ENCODE measurements at regions not wholly inside any gene's neighbourhood (a gene's known extent, or its start where the extent isn't known, plus 50 kb on each side); places are given as distances from the start of the nearest gene placed in this dataset.
A peak's percentile ranks its signal among the peaks of the same experiment; 100 is the strongest.

- no peak for DNase-seq
Measured at GRCh38 chr12:29053567-29053966, 95.5 kb upstream of the FAR2 start.

- DNase-seq: no peak
Measured at GRCh38 chr12:29054858-29055663, 94.0 kb upstream of the FAR2 start.

GRCh38 chr12:29066011-29066588 lies 83.0 kb upstream of the FAR2 start:
- peak; percentile 73 for DNase-seq

GRCh38 chr12:29067430-29067829 lies 81.6 kb upstream of the FAR2 start:
- no peak for DNase-seq

DNA sequence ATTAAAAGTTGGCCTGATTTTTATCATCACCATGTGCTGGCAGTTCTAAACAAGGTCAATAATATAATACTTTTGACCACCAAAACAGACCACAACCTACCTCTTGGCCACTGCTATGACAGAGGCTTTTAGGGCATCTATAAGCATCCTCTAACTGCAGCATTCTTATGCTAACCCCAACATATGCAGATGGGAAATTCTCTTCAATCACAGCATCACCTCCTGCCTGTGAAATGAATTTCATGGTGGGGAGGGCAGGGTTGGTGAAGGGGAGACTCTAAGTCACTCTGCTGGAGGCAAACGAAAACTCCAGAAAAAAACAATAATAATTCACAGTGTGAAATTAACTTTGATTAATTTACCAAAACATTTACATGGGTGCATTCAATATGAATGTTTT lies 78.8 kb upstream of the FAR2 start:
- DNase-seq: no peak

GRCh38 chr12:29071099-29071498 lies 78.0 kb upstream of the FAR2 start:
- DNase-seq: no peak

GRCh38 chr12:29072631-29073030 lies 76.4 kb upstream of the FAR2 start:
- peak; percentile 44 for DNase-seq

GRCh38 chr12:29073631-29074239 lies 75.3 kb upstream of the FAR2 start:
- peak; percentile 57 for DNase-seq

DNA sequence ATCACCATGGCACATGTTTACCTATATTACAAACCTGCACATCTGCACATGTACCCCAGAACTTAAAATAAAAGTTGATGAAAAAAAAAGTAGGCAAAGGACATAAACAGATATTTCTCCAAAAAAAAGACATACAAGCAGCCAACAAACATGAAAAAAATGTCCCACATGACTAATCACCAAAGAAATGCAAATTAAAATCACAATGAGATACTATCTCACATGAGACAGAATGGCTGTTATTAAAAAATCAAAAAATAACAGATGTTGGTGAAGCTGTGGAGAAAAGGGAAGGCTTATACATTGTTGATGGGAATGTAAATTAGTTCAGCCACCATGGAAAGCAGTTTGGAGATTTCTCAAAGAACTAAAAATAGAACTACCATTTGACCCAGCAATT lies 68.0 kb upstream of the FAR2 start:
- DNase-seq: no peak

DNA sequence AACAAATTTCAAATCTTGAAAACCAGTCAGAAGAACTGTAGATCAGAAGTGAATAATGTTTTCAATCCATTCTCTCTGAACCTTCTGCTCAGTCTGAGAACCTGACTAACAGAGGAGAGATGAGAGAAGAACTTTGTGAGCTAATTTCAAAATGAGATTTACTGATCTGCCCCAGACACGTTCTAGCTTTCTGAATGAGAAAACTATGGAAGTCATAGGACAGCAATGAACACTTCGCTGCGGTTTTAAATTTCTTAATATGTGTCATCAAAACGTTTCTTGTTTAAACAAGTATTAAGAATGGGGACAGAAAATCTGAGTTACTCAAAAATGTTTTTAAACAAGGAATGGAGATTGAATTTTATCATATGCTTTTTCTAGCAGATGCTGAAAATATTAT lies 66.6 kb upstream of the FAR2 start:
- no peak for DNase-seq

DNA sequence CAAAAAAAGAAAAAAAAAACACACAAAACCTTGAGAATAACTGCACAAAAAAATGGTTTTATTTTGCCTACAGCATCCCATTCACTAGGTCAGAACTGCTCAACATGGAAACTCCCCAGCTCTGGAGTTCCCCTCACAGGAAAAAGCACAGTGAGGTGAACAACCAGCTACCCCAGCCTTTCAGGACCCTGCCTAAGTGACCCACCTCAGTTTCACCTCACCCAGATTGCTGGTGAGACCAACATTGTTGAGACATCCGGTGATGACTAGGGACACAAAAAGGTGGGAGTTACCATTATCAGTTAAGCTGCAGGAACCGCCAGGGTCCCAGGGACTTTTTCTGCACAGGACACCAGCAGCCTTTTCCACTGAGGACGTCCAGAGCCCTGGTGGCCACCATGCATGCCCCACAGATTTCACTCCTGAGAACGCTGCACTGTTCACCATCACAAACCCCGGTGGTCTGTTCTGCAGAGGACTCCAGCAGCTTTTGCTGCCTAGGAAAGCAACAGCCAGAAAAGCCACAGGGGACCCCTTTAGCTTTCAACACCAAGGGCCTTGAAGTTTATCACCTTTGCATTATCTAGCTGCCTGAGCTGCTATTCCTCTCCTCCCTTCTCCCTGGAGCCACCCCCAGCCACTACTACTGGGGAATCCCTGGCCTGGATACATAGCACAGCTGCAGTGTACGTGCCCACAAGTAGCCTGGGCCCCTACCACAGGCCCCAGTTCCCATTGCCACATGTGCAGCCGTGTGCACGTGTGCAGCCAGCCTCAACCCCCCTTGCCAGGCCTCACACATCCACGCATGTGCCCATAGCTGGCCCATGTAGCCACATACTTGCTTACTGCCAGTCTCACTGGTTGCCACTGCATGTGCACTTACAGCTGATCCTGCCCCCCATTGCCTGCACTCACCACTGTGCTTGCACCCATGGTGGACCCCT lies 62.5 kb upstream of the FAR2 start:
- no peak for DNase-seq

DNA sequence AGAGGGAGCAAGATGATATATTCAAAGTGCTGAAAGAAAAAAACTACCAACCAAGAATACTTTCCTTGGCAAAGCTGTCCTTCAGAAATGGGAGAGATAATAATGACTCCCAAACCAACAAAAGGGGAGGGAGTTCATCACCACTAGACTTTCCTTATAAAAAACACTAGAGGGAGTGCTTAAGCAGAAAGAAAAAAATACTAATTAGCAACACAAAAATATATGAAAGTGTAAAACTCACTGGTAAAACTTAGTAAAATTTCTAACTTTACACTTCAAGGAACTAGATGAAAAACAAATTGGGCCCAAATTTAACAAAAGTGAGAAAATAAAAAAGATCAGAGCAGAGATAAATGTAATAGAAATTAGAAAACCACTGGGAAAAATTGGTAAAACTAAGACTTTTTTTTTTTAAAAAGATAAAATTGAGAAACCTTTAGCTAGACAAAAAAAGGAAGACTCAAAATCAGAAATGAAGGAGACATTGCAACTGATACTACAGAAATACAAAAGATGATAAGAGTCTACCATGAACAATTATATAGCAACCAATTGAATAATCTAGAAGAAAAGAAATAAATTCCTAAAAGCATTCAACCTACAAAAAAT lies 60.4 kb upstream of the FAR2 start:
- DNase-seq: peak; percentile 30
